Mesenchymal stem cell (in vitro differentiated cells and primary cell): ENCODE measurements at regions not wholly inside any gene's neighbourhood (a gene's known extent, or its start where the extent isn't known, plus 50 kb on each side); places are given as distances from the start of the nearest gene placed in this dataset.

Experiments used
- DNase-seq: peaks from one replicate; pipeline ENCODE4 v3.0.0-alpha.2; 2013
- H2AFZ ChIP-seq: one replicate; pipeline ENCODE4 v1.6.1; 2013; ENCODE audit warnings: low read depth, mild to moderate bottlenecking, control low read depth, inconsistent platforms, low read length, moderate library complexity
- H2AK5ac ChIP-seq: 2 replicates; pipeline ENCODE4 v1.6.1; 2013; ENCODE audit warnings: low read length, moderate library complexity, mild to moderate bottlenecking, inconsistent platforms; ENCODE audit not compliant: severe bottlenecking
- H2BK120ac ChIP-seq: one replicate; pipeline ENCODE4 v1.6.1; 2013; ENCODE audit warnings: low read depth, mild to moderate bottlenecking, inconsistent platforms, low read length, moderate library complexity
- H2BK12ac ChIP-seq, 2 experiments: one replicate each; pipeline ENCODE4 v1.6.1; 2013; ENCODE audit warnings: inconsistent platforms in 2 of 2, low read length in 2 of 2, mild to moderate bottlenecking in 2 of 2, moderate library complexity in 2 of 2, control low read depth in 1 of 2
- H2BK15ac ChIP-seq: one replicate; pipeline ENCODE4 v1.6.1; 2013; ENCODE audit warnings: mild to moderate bottlenecking, low read depth, inconsistent platforms; ENCODE audit not compliant: poor library complexity, severe bottlenecking
- H2BK5ac ChIP-seq: 2 replicates; pipeline ENCODE4 v1.6.1; 2013; ENCODE audit warnings: low read depth, mild to moderate bottlenecking, low read length, control low read depth, inconsistent platforms; ENCODE audit not compliant: poor library complexity, severe bottlenecking
- H3K14ac ChIP-seq, 2 experiments: one replicate each; pipeline ENCODE4 v1.6.1; 2013; ENCODE audit warnings: inconsistent platforms in 2 of 2, low read length in 2 of 2, control low read depth in 1 of 2, mild to moderate bottlenecking in 1 of 2, moderate library complexity in 1 of 2
- H3K18ac ChIP-seq, 2 experiments: one replicate each; pipeline ENCODE4 v1.6.1; 2013; ENCODE audit warnings: inconsistent platforms in 2 of 2, low read length in 2 of 2, control low read depth in 1 of 2, low read depth in 1 of 2, mild to moderate bottlenecking in 1 of 2
- H3K23ac ChIP-seq, 2 experiments: one replicate each; pipeline ENCODE4 v1.6.1; 2013; ENCODE audit warnings: inconsistent platforms in 2 of 2, low read length in 2 of 2, mild to moderate bottlenecking in 2 of 2, moderate library complexity in 2 of 2, control low read depth in 1 of 2
- H3K27ac ChIP-seq: 2 replicates; pipeline ENCODE4 v1.5.1; 2013; ENCODE audit warnings: mild to moderate bottlenecking, moderate library complexity, low read length, control low read depth, inconsistent platforms; ENCODE audit not compliant: poor library complexity, severe bottlenecking
- H3K27me3 ChIP-seq, 2 experiments: 2 replicates each; pipeline versions ENCODE4 v1.6.1 to v1.7.0; 2013; ENCODE audit warnings: low read length in 2 of 2, mild to moderate bottlenecking in 2 of 2, moderate library complexity in 2 of 2, control low read depth in 1 of 2, inconsistent platforms in 1 of 2; ENCODE audit not compliant: control insufficient read depth in 1 of 2, insufficient read depth in 1 of 2
- H3K36me3 ChIP-seq, 2 experiments: 2 replicates each; pipeline versions ENCODE4 v1.6.1 to v1.7.0; 2013; ENCODE audit warnings: low read length in 2 of 2, control low read depth in 1 of 2, inconsistent platforms in 1 of 2, low read depth in 1 of 2, mild to moderate bottlenecking in 1 of 2; ENCODE audit not compliant: insufficient read depth in 2 of 2, control insufficient read depth in 1 of 2
- H3K4ac ChIP-seq, 2 experiments: one replicate each; pipeline ENCODE4 v1.6.1; 2013; ENCODE audit warnings: inconsistent platforms in 2 of 2, low read length in 2 of 2, mild to moderate bottlenecking in 2 of 2, moderate library complexity in 2 of 2, control low read depth in 1 of 2, low read depth in 1 of 2
- H3K4me1 ChIP-seq: 2 replicates; pipeline ENCODE4 v1.6.1; 2013; ENCODE audit warnings: low read depth, low read length, control low read depth; ENCODE audit not compliant: control insufficient read depth, insufficient read depth
- H3K4me2 ChIP-seq: 2 replicates; pipeline ENCODE4 v1.6.1; 2013; ENCODE audit warnings: low read length, mild to moderate bottlenecking, inconsistent platforms; ENCODE audit not compliant: poor library complexity, severe bottlenecking
- H3K4me3 ChIP-seq, 2 experiments: 2 replicates each; pipeline versions ENCODE4 v1.5.1 to v1.7.0; 2013; ENCODE audit warnings: low read length in 2 of 2, mild to moderate bottlenecking in 2 of 2, control low read depth in 1 of 2, low read depth in 1 of 2; ENCODE audit not compliant: insufficient read depth in 1 of 2
- H3K79me1 ChIP-seq: replicated peaks from 2 replicates; pipeline ENCODE4 v1.6.1; 2013; ENCODE audit warnings: mild to moderate bottlenecking, control low read depth, low read length, inconsistent platforms; ENCODE audit not compliant: poor library complexity, severe bottlenecking
- H3K9ac ChIP-seq: 2 replicates; pipeline ENCODE4 v1.7.0; 2013; ENCODE audit warnings: mild to moderate bottlenecking, low read length, moderate library complexity
- H3K9me3 ChIP-seq: 2 replicates; pipeline ENCODE4 v1.7.0; 2013; ENCODE audit warnings: mild to moderate bottlenecking, low read length; ENCODE audit not compliant: control insufficient read depth
- H4K8ac ChIP-seq: one replicate; pipeline ENCODE4 v1.6.1; 2013; ENCODE audit warnings: inconsistent platforms, mild to moderate bottlenecking, low read length, moderate library complexity
- H4K91ac ChIP-seq: one replicate; pipeline ENCODE4 v1.6.1; 2013; ENCODE audit warnings: mild to moderate bottlenecking, low read length, inconsistent platforms
- WGBS: methylation state at CpG from one replicate; pipeline ENCODE4 v1.1.7; 2013; ENCODE audit warnings: mixed read lengths; 5-methylcytosine and 5-hydroxymethylcytosine counted together

GRCh38 chr5:68519143-68519542 lies 303.6 kb downstream of the PIK3R1 start:
- Histone ChIP-seq H3K9ac (no peak overlapping the region), H3K36me3 (no peaks in the 10 kb centered on the region), H3K27ac (no peak overlapping the region), H3K4ac (no peak overlapping the region), H3K79me1 (no peaks in the 10 kb centered on the region), H3K4me1 (peaks cover 2% of the 10 kb centered on the region), H3K9me3 (no peaks in the 10 kb centered on the region), H3K18ac (no peak overlapping the region), H4K8ac (no peak overlapping the region), H3K27me3 (no peaks in the 10 kb centered on the region), H3K23ac (no peak overlapping the region), H2AFZ (no peak overlapping the region), H2AK5ac (no peak overlapping the region), H2BK120ac (no peak overlapping the region), H4K91ac (no peak overlapping the region), H2BK12ac (no peak overlapping the region), H2BK15ac (no peak overlapping the region), H3K4me3 (no peak overlapping the region), H3K4me2 (no peak overlapping the region), H3K14ac (no peak overlapping the region), H2BK5ac (no peak overlapping the region)
- DNase-seq = no peak
- 100% methylated on average over 2 of the region's 3 CpGs for WGBS

GRCh38 chr5:68521776-68522175 lies 306.2 kb downstream of the PIK3R1 start:
- Histone ChIP-seq H3K27ac (no peak overlapping the region), H2AFZ (no peak overlapping the region), H4K91ac (no peak overlapping the region), H3K18ac (peak overlapping the region; percentile 29 to 40), H3K4me1 (peaks cover 2% of the 10 kb centered on the region), H4K8ac (no peak overlapping the region), H3K4ac (peak overlapping the region in 1 of 2 experiments; percentile 92), H3K27me3 (no peaks in the 10 kb centered on the region), H2BK15ac (no peak overlapping the region), H3K4me2 (no peak overlapping the region), H2BK5ac (no peak overlapping the region), H2BK120ac (peak overlapping the region; percentile 56), H3K23ac (no peak overlapping the region), H2AK5ac (no peak overlapping the region), H3K9ac (no peak overlapping the region), H3K9me3 (no peaks in the 10 kb centered on the region), H2BK12ac (peak overlapping the region; percentile 90 to 98), H3K79me1 (no peaks in the 10 kb centered on the region), H3K4me3 (no peak overlapping the region), H3K36me3 (no peaks in the 10 kb centered on the region), H3K14ac (no peak overlapping the region)
- DNase-seq = no peak
- WGBS = no CpG with 5 or more reads among the region's 1 CpG

- peaks cover 2% of the 10 kb centered on the region for H3K4me1 ChIP-seq
- no peaks in the 10 kb centered on the region for H3K79me1 ChIP-seq
- peak overlapping the region; percentile 82 for H2AK5ac ChIP-seq
- no peak overlapping the region for H3K14ac ChIP-seq
- no peak overlapping the region for H3K4me3 ChIP-seq
- peak overlapping the region; percentile 78 to 90 for H2BK12ac ChIP-seq
- H3K27me3 ChIP-seq = no peaks in the 10 kb centered on the region
- 33% methylated on average over 3 of the region's 4 CpGs for whole genome bisulfite sequencing
- peak overlapping the region; percentile 73 to 94 for H3K18ac ChIP-seq
- H3K36me3 ChIP-seq = no peaks in the 10 kb centered on the region
- H4K91ac ChIP-seq = peak overlapping the region; percentile 92
- peak overlapping the region; percentile 50 for H3K27ac ChIP-seq
- peaks cover under 1% of the 10 kb centered on the region for H3K9me3 ChIP-seq
- H2BK120ac ChIP-seq = peak overlapping the region; percentile 77
- no peak overlapping the region for H2BK15ac ChIP-seq
- peak overlapping the region; percentile 87 for H4K8ac ChIP-seq
- no peak overlapping the region for H3K4me2 ChIP-seq
- H3K9ac ChIP-seq = no peak overlapping the region
- no peak overlapping the region for H2BK5ac ChIP-seq
- peak overlapping the region; percentile 46 to 87 for H3K4ac ChIP-seq
- no peak overlapping the region for H3K23ac ChIP-seq
- DNase-seq = peak; percentile 79
- H2AFZ ChIP-seq = peak overlapping the region; percentile 92
These were observed 307.3 kb downstream of the PIK3R1 start for GRCh38 chr5:68522863-68523262.

- Histone ChIP-seq H2BK15ac (no peak overlapping the region), H3K4me3 (no peak overlapping the region), H3K23ac (no peak overlapping the region), H2AFZ (no peak overlapping the region), H2BK12ac (peak overlapping the region in 1 of 2 experiments; percentile 47), H3K9me3 (peaks cover 7% of the 10 kb centered on the region), H3K79me1 (no peaks in the 10 kb centered on the region), H3K4me2 (no peak overlapping the region), H2AK5ac (no peak overlapping the region), H3K9ac (no peak overlapping the region), H3K4me1 (no peaks in the 10 kb centered on the region), H3K27ac (peak overlapping the region; percentile 23), H3K14ac (no peak overlapping the region), H4K91ac (no peak overlapping the region), H3K36me3 (no peaks in the 10 kb centered on the region), H2BK5ac (no peak overlapping the region), H2BK120ac (no peak overlapping the region), H3K27me3 (no peaks in the 10 kb centered on the region), H3K4ac (peak overlapping the region in 1 of 2 experiments; percentile 22), H4K8ac (no peak overlapping the region), H3K18ac (peak overlapping the region in 1 of 2 experiments; percentile 37)
- WGBS = 70% methylated on average over 2 of the region's 3 CpGs
- DNase-seq = no peak
These were observed 313.3 kb downstream of the PIK3R1 start for GRCh38 chr5:68528821-68529273.
